Astrocyte (in vitro differentiated cells and primary cell): ENCODE measurements at regions not wholly inside any gene's neighbourhood (a gene's known extent, or its start where the extent isn't known, plus 50 kb on each side); places are given as distances from the start of the nearest gene placed in this dataset.

ENCODE experiments used
- CTCF ChIP-seq: IDR thresholded peaks from 2 replicates; pipeline ENCODE4 v1.5.1; 2011; ENCODE audit warnings: low read depth, mild to moderate bottlenecking, inconsistent platforms, low read length, moderate library complexity; ENCODE audit not compliant: insufficient read depth
- EZH2 ChIP-seq: IDR thresholded peaks from 2 replicates; pipeline ENCODE4 v1.6.1; 2012; ENCODE audit warnings: mild to moderate bottlenecking, low read length, inconsistent platforms; ENCODE audit not compliant: insufficient read depth

DNA sequence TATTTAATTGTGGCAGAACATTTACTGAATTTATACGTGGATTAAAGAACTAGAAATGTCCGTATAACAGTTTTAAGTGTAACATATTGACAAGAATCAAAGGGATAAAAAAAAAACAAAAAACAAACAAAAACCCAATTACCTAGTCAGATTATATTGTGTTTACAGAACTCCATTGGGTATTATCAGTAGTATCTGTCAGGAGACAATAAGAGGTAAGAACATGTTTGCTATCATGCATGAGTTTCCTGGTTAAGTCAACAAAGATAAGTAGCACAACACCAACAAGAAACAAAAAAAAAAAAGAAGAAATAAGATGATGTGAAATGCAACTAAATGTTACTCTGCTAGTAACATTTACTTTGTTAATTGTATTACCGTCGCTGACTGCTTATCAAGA is 570.6 kb downstream of the ZBBX start:
- TF ChIP-seq EZH2 (no peak), CTCF (no peak)
